Loucy (cell line): ENCODE measurements at regions not wholly inside any gene's neighbourhood (a gene's known extent, or its start where the extent isn't known, plus 50 kb on each side); places are given as distances from the start of the nearest gene placed in this dataset.

Source experiments
- CTCF ChIP-seq: fragments of 200-600 bp; sonication (generic); conservative IDR thresholded peaks from 2 replicates; pipeline ENCODE4 v1.5.1; 2014; ENCODE audit warnings: mild to moderate bottlenecking, antibody characterized with exemption, low read length
- EZH2phosphoT487 ChIP-seq: fragments of 200-600 bp; IDR thresholded peaks from 2 replicates; pipeline ENCODE4 v1.6.1; 2018; ENCODE audit warnings: antibody characterized with exemption, mild to moderate bottlenecking, moderate library complexity, borderline replicate concordance

GRCh38 chr19:32251634-32252332 lies 93.6 kb upstream of the ZNF507 start:
- TF ChIP-seq CTCF (no peak), EZH2phosphoT487 (no peak)
